Panc1 (cell line): ENCODE measurements at regions not wholly inside any gene's neighbourhood (a gene's known extent, or its start where the extent isn't known, plus 50 kb on each side); places are given as distances from the start of the nearest gene placed in this dataset.

Experiments used
- ATAC-seq: fragments of 200-7000 bp; cut with Tn5 transposase; 2 replicates; pipeline ENCODE4 v1.9.1; 2020; ENCODE audit warnings: mild to moderate bottlenecking, moderate library complexity
- BruUV-seq: library from RNA; stranded (reverse); fragments of 400-500 nt; replicated peaks from 2 replicates; lab custom pipeline; 2021; lab: Mats Ljungman, UMichigan
- CTCF ChIA-PET: fragments of 300-600 bp; sonication (Branson Sonifier 250); formaldehyde crosslinking; loops from one replicate; lab custom pipeline; 2022; ENCODE audit warnings: antibody characterized with exemption; lab: Charles Lee
- POLR2A ChIA-PET: fragments of 300-600 bp; sonication (Branson Sonifier 250); formaldehyde crosslinking; loops from one replicate; lab custom pipeline; 2022; ENCODE audit warnings: antibody characterized with exemption; lab: Charles Lee
- DNase-seq: peaks from one replicate; pipeline ENCODE4 v3.0.0-alpha.2; 2010; ENCODE audit warnings: low read depth, low spot score
- H3K27ac ChIP-seq: 2 replicates; pipeline ENCODE4 v1.5.1; 2011; ENCODE audit warnings: mild to moderate bottlenecking, low read length, inconsistent platforms
- H3K27me3 ChIP-seq: fragments of 200-500 bp; sonication (Bioruptor generic); 2 replicates; pipeline ENCODE4 v1.6.0; 2014; ENCODE audit warnings: low read length, inconsistent platforms; ENCODE audit not compliant: control insufficient read depth, insufficient read depth
- H3K36me3 ChIP-seq: fragments of 200-500 bp; sonication (Bioruptor generic); 2 replicates; pipeline ENCODE4 v1.5.1; 2014; ENCODE audit warnings: inconsistent platforms, mild to moderate bottlenecking, low read length, moderate library complexity; ENCODE audit not compliant: control insufficient read depth, insufficient read depth
- H3K4me1 ChIP-seq: 2 replicates; pipeline ENCODE4 v1.5.1; 2011; ENCODE audit warnings: inconsistent platforms, mild to moderate bottlenecking, low read length, moderate library complexity; ENCODE audit not compliant: control insufficient read depth, insufficient read depth
- H3K4me3 ChIP-seq, 2 experiments: 2 replicates each; pipeline ENCODE4 v1.5.1; 2011 to 2012; ENCODE audit warnings: low read depth in 2 of 2, low read length in 2 of 2, mild to moderate bottlenecking in 2 of 2, inconsistent platforms in 1 of 2, moderate library complexity in 1 of 2
- H3K9me3 ChIP-seq: fragments of 200-500 bp; sonication (Bioruptor generic); 2 replicates; pipeline ENCODE4 v1.5.1; 2014; ENCODE audit warnings: low read depth, mild to moderate bottlenecking, inconsistent platforms, low read length, moderate library complexity; ENCODE audit not compliant: control insufficient read depth, insufficient read depth
- POLR2AphosphoS5 ChIP-seq: IDR thresholded peaks from 2 replicates; pipeline ENCODE4 v1.6.1; 2012; ENCODE audit warnings: mild to moderate bottlenecking, low read depth, low read length, moderate library complexity
- SIN3A ChIP-seq: IDR thresholded peaks from 2 replicates; pipeline ENCODE4 v1.6.1; 2012; ENCODE audit warnings: low read depth, mild to moderate bottlenecking, low read length, moderate library complexity, borderline replicate concordance; ENCODE audit not compliant: insufficient read depth
- TCF7L2 ChIP-seq: IDR thresholded peaks from 2 replicates; pipeline ENCODE4 v1.6.1; 2011; ENCODE audit warnings: mild to moderate bottlenecking, low read depth, low read length, inconsistent platforms
- in situ Hi-C: cut with HindIII; loops from 2 replicates; pipeline ENCODE4 v1.10.0; 2016; ENCODE audit warnings: low sequenced_read_pairs, low pct_unique_long_range_greater_than_20kb
- intact Hi-C: fragments of 100-400 bp; cut with micrococcal nuclease; formaldehyde crosslinking; loops from one replicate; pipeline ENCODE4 v1.10.0; 2022; ENCODE audit not compliant: unreplicated experiment
- TF ChIP-seq, protein P1 (sequence below), 2 experiments: IDR thresholded peaks; 2 replicates each; pipeline ENCODE4 v1.6.1; 2011 to 2012; ENCODE audit warnings: low read depth in 2 of 2, control low read depth in 1 of 2, low read length in 1 of 2, mild to moderate bottlenecking in 1 of 2, moderate library complexity in 1 of 2; ENCODE audit not compliant: insufficient read depth in 1 of 2
- TF ChIP-seq, protein P2 (sequence below): fragments of 450-650 bp; IDR thresholded peaks from 2 replicates; pipeline ENCODE4 v1.5.1; 2017; ENCODE audit warnings: mild to moderate bottlenecking

DNA sequence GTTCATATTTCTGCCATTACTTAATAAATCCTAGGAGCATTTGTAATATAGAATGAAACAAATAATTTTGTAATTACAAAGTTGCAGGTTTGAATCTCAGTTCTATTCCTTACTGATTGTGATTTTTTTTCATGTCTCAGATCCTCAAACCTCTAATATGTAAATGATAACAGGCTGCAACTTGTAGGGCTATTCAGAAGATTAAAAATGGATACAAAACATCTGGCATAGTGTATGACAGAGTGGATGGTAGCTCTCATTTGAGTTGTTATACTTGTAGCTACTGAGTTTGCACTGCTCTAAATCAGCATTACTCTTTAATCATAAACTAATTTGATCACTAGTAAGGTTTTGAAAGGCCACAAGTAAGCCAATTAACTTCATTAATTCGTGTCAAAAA is 406.3 kb upstream of the MGAT4C start:
- H3K27ac ChIP-seq, result no peak overlapping the region
- H3K4me1 ChIP-seq, result no peaks in the 10 kb centered on the region
- intact Hi-C loops, result no loop called here
- no peak for ATAC-seq
- H3K4me3 ChIP-seq, result no peak overlapping the region
- no peak for TF ChIP-seq POLR2AphosphoS5
- no peak for TF ChIP-seq TCF7L2
- TF ChIP-seq, protein P1, sequence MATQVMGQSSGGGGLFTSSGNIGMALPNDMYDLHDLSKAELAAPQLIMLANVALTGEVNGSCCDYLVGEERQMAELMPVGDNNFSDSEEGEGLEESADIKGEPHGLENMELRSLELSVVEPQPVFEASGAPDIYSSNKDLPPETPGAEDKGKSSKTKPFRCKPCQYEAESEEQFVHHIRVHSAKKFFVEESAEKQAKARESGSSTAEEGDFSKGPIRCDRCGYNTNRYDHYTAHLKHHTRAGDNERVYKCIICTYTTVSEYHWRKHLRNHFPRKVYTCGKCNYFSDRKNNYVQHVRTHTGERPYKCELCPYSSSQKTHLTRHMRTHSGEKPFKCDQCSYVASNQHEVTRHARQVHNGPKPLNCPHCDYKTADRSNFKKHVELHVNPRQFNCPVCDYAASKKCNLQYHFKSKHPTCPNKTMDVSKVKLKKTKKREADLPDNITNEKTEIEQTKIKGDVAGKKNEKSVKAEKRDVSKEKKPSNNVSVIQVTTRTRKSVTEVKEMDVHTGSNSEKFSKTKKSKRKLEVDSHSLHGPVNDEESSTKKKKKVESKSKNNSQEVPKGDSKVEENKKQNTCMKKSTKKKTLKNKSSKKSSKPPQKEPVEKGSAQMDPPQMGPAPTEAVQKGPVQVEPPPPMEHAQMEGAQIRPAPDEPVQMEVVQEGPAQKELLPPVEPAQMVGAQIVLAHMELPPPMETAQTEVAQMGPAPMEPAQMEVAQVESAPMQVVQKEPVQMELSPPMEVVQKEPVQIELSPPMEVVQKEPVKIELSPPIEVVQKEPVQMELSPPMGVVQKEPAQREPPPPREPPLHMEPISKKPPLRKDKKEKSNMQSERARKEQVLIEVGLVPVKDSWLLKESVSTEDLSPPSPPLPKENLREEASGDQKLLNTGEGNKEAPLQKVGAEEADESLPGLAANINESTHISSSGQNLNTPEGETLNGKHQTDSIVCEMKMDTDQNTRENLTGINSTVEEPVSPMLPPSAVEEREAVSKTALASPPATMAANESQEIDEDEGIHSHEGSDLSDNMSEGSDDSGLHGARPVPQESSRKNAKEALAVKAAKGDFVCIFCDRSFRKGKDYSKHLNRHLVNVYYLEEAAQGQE (IDR thresholded peaks at IDR 0.05; ENCODE audit: insufficient read depth in 1 of 2, low read depth in 2 of 2, low read length in 1 of 2), result no peak
- TF ChIP-seq, protein P2, sequence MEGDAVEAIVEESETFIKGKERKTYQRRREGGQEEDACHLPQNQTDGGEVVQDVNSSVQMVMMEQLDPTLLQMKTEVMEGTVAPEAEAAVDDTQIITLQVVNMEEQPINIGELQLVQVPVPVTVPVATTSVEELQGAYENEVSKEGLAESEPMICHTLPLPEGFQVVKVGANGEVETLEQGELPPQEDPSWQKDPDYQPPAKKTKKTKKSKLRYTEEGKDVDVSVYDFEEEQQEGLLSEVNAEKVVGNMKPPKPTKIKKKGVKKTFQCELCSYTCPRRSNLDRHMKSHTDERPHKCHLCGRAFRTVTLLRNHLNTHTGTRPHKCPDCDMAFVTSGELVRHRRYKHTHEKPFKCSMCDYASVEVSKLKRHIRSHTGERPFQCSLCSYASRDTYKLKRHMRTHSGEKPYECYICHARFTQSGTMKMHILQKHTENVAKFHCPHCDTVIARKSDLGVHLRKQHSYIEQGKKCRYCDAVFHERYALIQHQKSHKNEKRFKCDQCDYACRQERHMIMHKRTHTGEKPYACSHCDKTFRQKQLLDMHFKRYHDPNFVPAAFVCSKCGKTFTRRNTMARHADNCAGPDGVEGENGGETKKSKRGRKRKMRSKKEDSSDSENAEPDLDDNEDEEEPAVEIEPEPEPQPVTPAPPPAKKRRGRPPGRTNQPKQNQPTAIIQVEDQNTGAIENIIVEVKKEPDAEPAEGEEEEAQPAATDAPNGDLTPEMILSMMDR, result no peak
- no peaks in the 10 kb centered on the region for H3K27me3 ChIP-seq
- no TSS peak for BruUV-seq
- ChIA-PET POLR2A (no interaction called here), CTCF (no interaction called here)
- in situ Hi-C loops, result no loop called here
- no peak for DNase-seq
- H3K36me3 ChIP-seq, result no peaks in the 10 kb centered on the region
- H3K9me3 ChIP-seq, result no peaks in the 10 kb centered on the region; the same call in 1 of the 2 replicates

DNA sequence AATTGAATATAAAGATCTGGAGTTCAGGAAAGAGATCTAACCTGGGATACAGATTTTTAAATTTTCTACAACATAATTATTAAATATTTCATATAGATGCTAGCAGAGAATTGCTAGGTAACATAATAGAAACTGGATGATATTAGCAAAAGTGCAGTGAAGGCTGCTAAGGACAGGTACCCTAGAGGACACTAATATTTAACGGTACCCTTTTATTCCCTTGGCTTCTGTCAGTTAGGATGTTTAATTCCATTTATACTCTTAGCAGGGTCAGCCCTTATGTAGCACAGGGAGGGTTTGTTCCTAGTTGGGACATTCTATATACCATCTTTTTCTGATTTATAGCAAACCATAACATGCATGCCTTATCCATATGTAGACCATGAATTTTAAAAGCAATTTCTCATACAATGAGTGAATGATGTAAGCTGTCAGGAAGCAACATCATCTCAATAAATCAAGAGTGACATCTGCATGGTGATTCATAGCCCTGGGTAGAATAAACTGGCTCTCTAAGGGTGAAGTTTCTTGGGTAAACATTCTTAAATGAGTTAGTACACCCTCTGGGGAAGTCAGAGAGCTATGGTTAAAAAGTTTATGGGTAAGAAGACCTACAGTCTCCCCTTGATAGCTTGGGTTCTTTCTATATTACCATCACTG is 404.4 kb upstream of the MGAT4C start:
- peak; percentile 72 for DNase-seq
- no TSS peak for BruUV-seq
- ATAC-seq, result no peak
- intact Hi-C loops (no loop called here), in situ Hi-C loops (no loop called here)
- H3K36me3 ChIP-seq, result no peaks in the 10 kb centered on the region
- no peaks in the 10 kb centered on the region for H3K4me1 ChIP-seq
- no peak overlapping the region for H3K27ac ChIP-seq
- CTCF ChIA-PET, result no interaction called here
- H3K27me3 ChIP-seq, result no peaks in the 10 kb centered on the region
- no peaks in the 10 kb centered on the region; the same call in 1 of the 2 replicates for H3K9me3 ChIP-seq
- POLR2A ChIA-PET, result no interaction called here
- TF ChIP-seq, protein P2, result no peak
- TF ChIP-seq SIN3A (no peak), TCF7L2 (no peak), POLR2AphosphoS5 (no peak)
- TF ChIP-seq, protein P1 (IDR thresholded peaks at IDR 0.05; ENCODE audit: insufficient read depth in 1 of 2, low read depth in 2 of 2, low read length in 1 of 2), result no peak
- H3K4me3 ChIP-seq, result no peak overlapping the region
